ENCODE measurements at regions not wholly inside any gene's neighbourhood (a gene's known extent, or its start where the extent isn't known, plus 50 kb on each side); places are given as distances from the start of the nearest gene placed in this dataset.
"Not testable (repeated sequence)": the region's sequence is repeated elsewhere in the genome, so short reads cannot be mapped to it uniquely, and the experiment has no call there.

GRCh38 chr7:131934452-131934851 is 378.0 kb upstream of the PODXL start:
- DNase-seq (ENCODE audit: low spot score), result no peak

GRCh38 chr7:131933751-131934289 is 377.4 kb upstream of the PODXL start:
- no peak for DNase-seq (ENCODE audit: low spot score)

GRCh38 chr7:131933219-131933618 is 376.8 kb upstream of the PODXL start:
- not testable (repeated sequence) for DNase-seq (ENCODE audit: low spot score)

GRCh38 chr7:131932271-131932670 is 375.8 kb upstream of the PODXL start:
- DNase-seq (ENCODE audit: low spot score), result no peak

- DNase-seq (ENCODE audit: low spot score), result peak; percentile 49
Observed at GRCh38 chr7:131931370-131931769, 374.9 kb upstream of the PODXL start.

- DNase-seq (ENCODE audit: low spot score), result no peak
Observed at GRCh38 chr7:131929632-131930031, 373.2 kb upstream of the PODXL start.

- no peak for DNase-seq (ENCODE audit: low spot score)
Observed at GRCh38 chr7:131927770-131928423, 371.5 kb upstream of the PODXL start.

GRCh38 chr7:131925636-131926035 is 369.2 kb upstream of the PODXL start:
- DNase-seq (ENCODE audit: low spot score), result no peak

- no peak for DNase-seq (ENCODE audit: low spot score)
Observed at GRCh38 chr7:131924857-131925256, 368.4 kb upstream of the PODXL start.

GRCh38 chr7:131922948-131923347 is 366.5 kb upstream of the PODXL start:
- not testable (repeated sequence) for DNase-seq (ENCODE audit: low spot score)

GRCh38 chr7:131921016-131921415 is 364.6 kb upstream of the PODXL start:
- peak; percentile 27 for DNase-seq (ENCODE audit: low spot score)

- DNase-seq (ENCODE audit: low spot score), result no peak
Observed at GRCh38 chr7:131919920-131920709, 363.7 kb upstream of the PODXL start.

GRCh38 chr7:131911112-131911511 is 354.7 kb upstream of the PODXL start:
- DNase-seq (ENCODE audit: low spot score), result no peak

- no peak for DNase-seq (ENCODE audit: low spot score)
Observed at GRCh38 chr7:131909151-131909768, 352.8 kb upstream of the PODXL start.

GRCh38 chr7:131908714-131909113 is 352.3 kb upstream of the PODXL start:
- no peak for DNase-seq (ENCODE audit: low spot score)

- DNase-seq (ENCODE audit: low spot score), result no peak
Observed at GRCh38 chr7:131905471-131905973, 349.1 kb upstream of the PODXL start.

GRCh38 chr7:131904760-131905327 is 348.4 kb upstream of the PODXL start:
- no peak for DNase-seq (ENCODE audit: low spot score)

- DNase-seq (ENCODE audit: low spot score), result no peak
Observed at GRCh38 chr7:131903315-131903714, 346.9 kb upstream of the PODXL start.

- no peak for DNase-seq (ENCODE audit: low spot score)
Observed at GRCh38 chr7:131900785-131901287, 344.4 kb upstream of the PODXL start.

- DNase-seq (ENCODE audit: low spot score), result peak; percentile 18
Observed at GRCh38 chr7:131899271-131900030, 343.0 kb upstream of the PODXL start.

- DNase-seq (ENCODE audit: low spot score), result no peak
Observed at GRCh38 chr7:131898418-131898817, 342.0 kb upstream of the PODXL start.

Measured in RKO (cell line).